ENCODE measurements at regions not wholly inside any gene's neighbourhood (a gene's known extent, or its start where the extent isn't known, plus 50 kb on each side); places are given as distances from the start of the nearest gene placed in this dataset.
A peak's percentile ranks its signal among the peaks of the same experiment; 100 is the strongest.
"Not testable (repeated sequence)": the region's sequence is repeated elsewhere in the genome, so short reads cannot be mapped to it uniquely, and the experiment has no call there.

GRCh38 chr13:39931505-39931904 lies 276.0 kb downstream of the COG6 start:
- DNase-seq (ENCODE audit: low spot score), result no peak
- CTCF ChIA-PET, result no interaction called here
- no peak for TF ChIP-seq CTCF (conservative IDR thresholded peaks at IDR 0.05; ENCODE audit: low read depth)
- POLR2A ChIA-PET (ENCODE audit: low non-redundant PET), result no interaction called here
- no peak overlapping the region for H3K27ac ChIP-seq

GRCh38 chr13:39932514-39932913 lies 277.1 kb downstream of the COG6 start:
- POLR2A ChIA-PET (ENCODE audit: low non-redundant PET); H3K27ac ChIP-seq; CTCF ChIA-PET; DNase-seq (ENCODE audit: low spot score): not testable (repeated sequence)

DNA sequence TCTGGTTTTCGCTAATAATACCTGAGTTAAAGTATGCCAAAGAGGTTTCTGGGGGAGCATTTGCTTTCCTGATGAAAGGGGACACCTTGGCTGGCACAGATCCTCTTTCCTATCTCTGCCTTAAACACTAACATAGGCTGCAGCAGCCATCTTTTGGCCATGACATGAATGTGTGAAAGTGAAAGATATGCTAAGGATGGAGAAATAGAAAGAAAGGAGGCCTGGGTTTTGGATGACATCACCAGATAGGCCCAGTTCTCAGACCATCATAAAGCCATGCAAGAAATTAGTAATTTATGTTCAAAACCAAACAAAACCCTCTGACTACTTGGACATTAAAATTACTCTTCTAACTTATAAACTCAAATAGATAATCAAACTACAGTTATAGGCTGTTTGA lies 279.7 kb downstream of the COG6 start:
- no peak overlapping the region for H3K27ac ChIP-seq
- no peak for TF ChIP-seq CTCF (conservative IDR thresholded peaks at IDR 0.05; ENCODE audit: low read depth)
- ChIA-PET CTCF (no interaction called here), POLR2A (ENCODE audit: low non-redundant PET) (no interaction called here)
- DNase-seq (ENCODE audit: low spot score), result no peak

DNA sequence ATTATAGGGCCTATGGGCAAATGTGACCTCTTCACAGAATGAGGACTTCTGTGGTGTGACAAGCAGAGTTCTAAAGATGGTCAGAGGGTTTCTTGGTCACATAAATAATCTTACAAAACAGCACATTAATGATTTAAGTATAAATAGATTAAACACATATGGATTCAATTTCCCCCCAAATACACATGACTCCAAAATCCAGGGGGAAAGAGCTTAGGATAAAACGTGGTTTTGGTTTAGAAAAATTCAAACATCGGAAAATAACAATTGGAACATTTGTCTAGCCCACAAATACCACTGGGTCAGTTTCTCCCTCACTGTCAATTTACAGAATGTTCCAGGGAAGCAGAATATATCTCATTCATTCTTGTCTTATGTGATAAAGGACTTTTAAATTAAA lies 283.1 kb downstream of the COG6 start:
- H3K27ac ChIP-seq, result no peak overlapping the region
- DNase-seq (ENCODE audit: low spot score), result no peak
- POLR2A ChIA-PET (ENCODE audit: low non-redundant PET), result no interaction called here
- TF ChIP-seq CTCF (conservative IDR thresholded peaks at IDR 0.05; ENCODE audit: low read depth), result no peak
- CTCF ChIA-PET, result interaction anchor here (0.6 kb wide), 2 partner anchors 27 to 46 kb away, joined by 3 to 4 read pairs; no protein-coding TSS in a partner anchor

DNA sequence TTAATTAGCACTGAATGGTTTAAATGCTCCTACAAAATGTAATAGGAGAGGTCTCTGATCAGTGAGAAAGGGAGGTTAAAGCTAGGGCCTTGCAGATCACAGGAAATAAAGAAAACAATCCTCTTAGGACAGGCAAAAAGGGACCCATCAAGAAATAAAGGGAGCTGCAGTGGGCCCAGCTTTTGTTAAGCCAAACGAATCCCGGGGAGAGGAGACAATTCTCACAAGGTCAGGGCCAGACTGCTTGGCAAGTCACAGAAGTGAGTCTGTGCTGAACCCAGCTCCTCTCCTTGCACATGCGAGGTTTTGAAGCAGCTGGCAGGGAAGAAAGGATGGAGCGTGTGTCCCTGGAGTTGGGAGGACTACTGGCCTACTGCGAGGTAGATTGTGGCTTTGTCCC lies 285.8 kb downstream of the COG6 start:
- H3K27ac ChIP-seq, result no peak overlapping the region
- ChIA-PET POLR2A (ENCODE audit: low non-redundant PET) (no interaction called here), CTCF (interaction anchor here (0.6 kb wide), 2 partner anchors 224 to 726 kb away, joined by 3 to 4 read pairs; no protein-coding TSS in a partner anchor)
- DNase-seq (ENCODE audit: low spot score), result no peak
- no peak for TF ChIP-seq CTCF (conservative IDR thresholded peaks at IDR 0.05; ENCODE audit: low read depth)

DNA sequence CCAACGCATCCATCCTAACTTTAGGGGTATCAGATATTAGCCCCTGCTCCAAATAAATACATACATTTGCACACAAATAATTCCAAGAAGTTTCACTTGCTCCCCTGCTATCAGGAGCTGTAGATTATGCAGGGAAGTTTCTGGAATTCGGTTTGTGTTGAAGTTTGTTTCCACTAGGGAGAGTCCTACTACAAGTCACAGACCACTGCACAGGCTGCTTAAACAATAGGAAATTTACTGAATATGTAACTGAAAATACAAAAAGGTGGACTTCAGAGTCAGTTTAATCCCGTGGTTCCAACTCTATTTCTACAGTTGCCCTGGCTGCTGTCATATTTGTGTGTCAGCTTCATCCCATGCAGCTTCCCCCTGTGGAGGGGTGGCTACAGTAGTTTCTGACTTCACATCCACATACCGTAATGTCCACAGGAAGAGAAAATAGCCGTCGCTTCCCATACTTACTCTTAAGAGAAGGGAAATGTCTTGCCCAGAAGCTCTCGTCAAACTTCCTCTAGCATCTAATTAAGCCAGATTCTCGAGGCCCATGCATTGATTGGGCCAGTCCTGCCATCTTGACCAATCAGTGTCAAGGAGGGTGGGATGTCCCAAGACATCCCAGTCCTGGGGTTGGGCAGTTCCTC lies 286.6 kb downstream of the COG6 start:
- ChIA-PET POLR2A (ENCODE audit: low non-redundant PET) (no interaction called here), CTCF (interaction anchor here (0.5 to 2.2 kb wide), 27 partner anchors 9 to 856 kb away, joined by 3 to 12 read pairs (median 4); no protein-coding TSS in a partner anchor)
- no peak for TF ChIP-seq CTCF (conservative IDR thresholded peaks at IDR 0.05; ENCODE audit: low read depth)
- peak overlapping the region; percentile 19 for H3K27ac ChIP-seq
- no peak for DNase-seq (ENCODE audit: low spot score)

GRCh38 chr13:39942552-39943273 lies 287.3 kb downstream of the COG6 start:
- H3K27ac ChIP-seq, result peak overlapping the region; percentile 19
- DNase-seq (ENCODE audit: low spot score), result peak; percentile 79
- POLR2A ChIA-PET (ENCODE audit: low non-redundant PET), result no interaction called here
- TF ChIP-seq CTCF (conservative IDR thresholded peaks at IDR 0.05; ENCODE audit: low read depth), result peak; percentile 87
- CTCF ChIA-PET, result interaction anchor here (0.5 to 2.2 kb wide), 40 partner anchors 9 to 855 kb away, joined by 3 to 12 read pairs (median 4); no protein-coding TSS in a partner anchor

Measured in RWPE1 (cell line).